Thyroid gland (tissue), 4 donors: ENCODE measurements at regions not wholly inside any gene's neighbourhood (a gene's known extent, or its start where the extent isn't known, plus 50 kb on each side); places are given as distances from the start of the nearest gene placed in this dataset.
"Not testable (repeated sequence)": the region's sequence is repeated elsewhere in the genome, so short reads cannot be mapped to it uniquely, and the experiment has no call there.

Experiments used
- POLR2A ChIP-seq, 2 donors: fragments of 450-650 bp; IDR thresholded peaks; one replicate each; pipeline ENCODE4 v1.6.1; 2017; ENCODE audit warnings: antibody characterized with exemption in 2 of 2, mild to moderate bottlenecking in 2 of 2, moderate library complexity in 1 of 2
- TF ChIP-seq, protein P1 (sequence below), 6 experiments: fragments of 200-600 bp in 3 of 6; fragments of 450-650 bp in 3 of 6; sonication (generic) in 3 of 6; IDR thresholded peaks; one replicate each; pipeline ENCODE4 v1.5.1; 2016 to 2019; ENCODE audit warnings: antibody characterized with exemption in 6 of 6, mild to moderate bottlenecking in 2 of 6, inconsistent platforms in 1 of 6, moderate library complexity in 1 of 6

DNA sequence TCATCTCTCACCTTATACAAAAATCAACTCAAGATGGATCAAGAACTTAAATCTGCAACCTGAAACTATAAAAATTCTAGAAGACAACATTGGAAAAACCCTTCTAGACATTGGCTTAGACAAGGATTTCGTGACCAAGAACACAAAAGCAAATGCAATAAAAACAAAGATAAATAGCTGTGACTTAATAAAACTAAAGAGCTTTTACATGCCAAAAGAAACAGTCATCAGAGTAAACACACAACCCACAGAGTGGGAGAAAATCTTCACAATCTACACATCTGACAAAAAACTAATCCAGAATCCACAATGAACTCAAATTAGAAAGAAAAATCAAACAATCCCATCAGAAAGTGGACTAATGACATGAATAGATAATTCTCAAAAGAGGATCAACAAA, 532.4 kb downstream of the KIF20B start:
- TF ChIP-seq, protein P1, sequence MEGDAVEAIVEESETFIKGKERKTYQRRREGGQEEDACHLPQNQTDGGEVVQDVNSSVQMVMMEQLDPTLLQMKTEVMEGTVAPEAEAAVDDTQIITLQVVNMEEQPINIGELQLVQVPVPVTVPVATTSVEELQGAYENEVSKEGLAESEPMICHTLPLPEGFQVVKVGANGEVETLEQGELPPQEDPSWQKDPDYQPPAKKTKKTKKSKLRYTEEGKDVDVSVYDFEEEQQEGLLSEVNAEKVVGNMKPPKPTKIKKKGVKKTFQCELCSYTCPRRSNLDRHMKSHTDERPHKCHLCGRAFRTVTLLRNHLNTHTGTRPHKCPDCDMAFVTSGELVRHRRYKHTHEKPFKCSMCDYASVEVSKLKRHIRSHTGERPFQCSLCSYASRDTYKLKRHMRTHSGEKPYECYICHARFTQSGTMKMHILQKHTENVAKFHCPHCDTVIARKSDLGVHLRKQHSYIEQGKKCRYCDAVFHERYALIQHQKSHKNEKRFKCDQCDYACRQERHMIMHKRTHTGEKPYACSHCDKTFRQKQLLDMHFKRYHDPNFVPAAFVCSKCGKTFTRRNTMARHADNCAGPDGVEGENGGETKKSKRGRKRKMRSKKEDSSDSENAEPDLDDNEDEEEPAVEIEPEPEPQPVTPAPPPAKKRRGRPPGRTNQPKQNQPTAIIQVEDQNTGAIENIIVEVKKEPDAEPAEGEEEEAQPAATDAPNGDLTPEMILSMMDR (IDR thresholded peaks at IDR 0.05), result not testable (repeated sequence)
- TF ChIP-seq POLR2A (IDR thresholded peaks at IDR 0.05), result not testable (repeated sequence)
